GM13977 (cell line): ENCODE measurements at regions not wholly inside any gene's neighbourhood (a gene's known extent, or its start where the extent isn't known, plus 50 kb on each side); places are given as distances from the start of the nearest gene placed in this dataset.

Source experiments
- DNase-seq: peaks from one replicate; pipeline ENCODE4 v3.0.0; 2012; ENCODE audit warnings: low spot score
- CTCF ChIP-seq: IDR thresholded peaks from 2 replicates; pipeline ENCODE4 v1.5.1; 2012; ENCODE audit warnings: mild to moderate bottlenecking, control low read depth; ENCODE audit not compliant: insufficient read depth; ENCODE audit errors: extremely low read depth, missing control alignments
- in situ Hi-C: fragments of 300-500 bp; cut with MboI; formaldehyde crosslinking; loops from one replicate; pipeline ENCODE4 v1.12.0; 2022; ENCODE audit warnings: low sequenced_read_pairs, low pct_unique_long_range_greater_than_20kb, mixed read lengths, inconsistent platforms; ENCODE audit not compliant: unreplicated experiment

- in situ Hi-C loops, result no loop called here
- no peak for TF ChIP-seq CTCF
Observed at GRCh38 chr13:111945086-111945485, 121.9 kb upstream of the SOX1 start.

GRCh38 chr13:111946214-111946613 lies 120.7 kb upstream of the SOX1 start:
- in situ Hi-C loops, result no loop called here
- DNase-seq, result no peak
- TF ChIP-seq CTCF, result no peak

More at GRCh38 chr13:111945086-111945485, 121.9 kb upstream of the SOX1 start:
- DNase-seq, result no peak

GRCh38 chr13:111947026-111947810 lies 119.7 kb upstream of the SOX1 start:
- in situ Hi-C loops, result no loop called here
- DNase-seq, result no peak

GRCh38 chr13:111947876-111948275 lies 119.1 kb upstream of the SOX1 start:
- in situ Hi-C loops, result no loop called here
- DNase-seq, result no peak
- TF ChIP-seq CTCF, result no peak

More at GRCh38 chr13:111947026-111947810, 119.7 kb upstream of the SOX1 start:
- no peak for TF ChIP-seq CTCF

- TF ChIP-seq CTCF, result no peak
- DNase-seq, result no peak
- in situ Hi-C loops, result no loop called here
Observed at GRCh38 chr13:111948281-111948680, 118.7 kb upstream of the SOX1 start.

GRCh38 chr13:111948811-111949210 lies 118.1 kb upstream of the SOX1 start:
- TF ChIP-seq CTCF, result no peak
- in situ Hi-C loops, result no loop called here
- no peak for DNase-seq
